Glomerular visceral epithelial cell (primary cell): ENCODE measurements at regions not wholly inside any gene's neighbourhood (a gene's known extent, or its start where the extent isn't known, plus 50 kb on each side); places are given as distances from the start of the nearest gene placed in this dataset.
"Not testable (repeated sequence)": the region's sequence is repeated elsewhere in the genome, so short reads cannot be mapped to it uniquely, and the experiment has no call there.

Experiments used
- DNase-seq: peaks from one replicate; pipeline ENCODE4 v3.0.0-alpha.2; 2016; ENCODE audit errors: extremely low spot score

DNA sequence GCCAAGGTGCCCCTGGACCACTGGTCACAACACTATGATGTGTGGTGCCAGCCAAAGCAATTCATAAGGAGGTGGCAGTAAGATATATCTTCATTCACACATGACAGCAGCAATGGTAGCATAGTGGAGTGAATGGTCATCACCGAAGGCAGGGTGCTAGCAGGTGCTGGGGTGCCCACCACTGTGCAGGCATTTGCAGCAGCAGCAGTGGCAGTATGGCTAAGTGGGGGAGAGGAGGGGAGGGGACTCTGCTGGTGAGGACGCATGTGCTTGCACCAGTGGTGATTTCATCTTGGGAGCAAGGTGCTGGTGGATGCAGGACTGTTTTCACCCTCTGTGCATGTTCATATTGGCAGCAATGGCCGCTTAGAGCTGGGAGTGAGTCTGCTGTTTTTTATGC, 419.1 kb upstream of the KLHL4 start:
- no peak for DNase-seq

DNA sequence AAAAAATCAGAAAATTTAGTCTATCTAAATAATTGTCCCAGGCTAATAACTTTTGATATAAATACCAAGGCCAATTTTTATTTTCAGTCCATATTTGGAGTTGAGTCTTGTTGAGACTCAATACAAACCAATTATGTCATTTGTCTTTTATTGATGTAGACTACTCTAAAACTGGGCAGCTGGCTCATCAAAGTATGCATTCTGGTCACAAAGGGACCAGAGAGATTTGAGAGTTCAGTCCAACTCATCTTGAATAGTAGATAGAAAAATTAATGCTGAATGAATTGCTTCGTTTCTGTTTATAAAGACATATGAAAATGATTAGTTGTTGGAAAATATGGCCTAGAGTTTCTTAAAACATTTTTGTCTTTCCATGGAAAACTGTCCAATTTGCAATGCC, 412.5 kb upstream of the KLHL4 start:
- DNase-seq = no peak

DNA sequence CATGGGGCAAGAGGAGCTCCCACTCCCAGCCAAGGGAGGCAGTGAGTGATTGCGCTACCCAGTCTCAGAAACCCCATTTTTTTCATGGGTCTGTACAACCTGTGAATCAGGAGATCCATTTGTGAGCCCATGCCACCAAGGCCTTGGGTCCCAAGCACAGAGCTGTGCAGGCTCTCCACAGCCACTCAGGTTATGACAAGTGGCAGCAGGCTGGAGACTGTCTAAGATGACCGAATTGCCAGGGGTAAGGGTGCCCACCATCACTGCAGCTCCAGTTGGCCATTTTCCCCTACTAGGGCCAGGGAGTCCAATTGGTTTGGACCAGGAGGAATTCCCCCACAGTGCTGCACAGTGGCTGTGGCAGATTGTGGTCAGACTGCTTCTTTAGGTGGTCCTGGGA, 407.5 kb upstream of the KLHL4 start:
- no peak for DNase-seq

DNA sequence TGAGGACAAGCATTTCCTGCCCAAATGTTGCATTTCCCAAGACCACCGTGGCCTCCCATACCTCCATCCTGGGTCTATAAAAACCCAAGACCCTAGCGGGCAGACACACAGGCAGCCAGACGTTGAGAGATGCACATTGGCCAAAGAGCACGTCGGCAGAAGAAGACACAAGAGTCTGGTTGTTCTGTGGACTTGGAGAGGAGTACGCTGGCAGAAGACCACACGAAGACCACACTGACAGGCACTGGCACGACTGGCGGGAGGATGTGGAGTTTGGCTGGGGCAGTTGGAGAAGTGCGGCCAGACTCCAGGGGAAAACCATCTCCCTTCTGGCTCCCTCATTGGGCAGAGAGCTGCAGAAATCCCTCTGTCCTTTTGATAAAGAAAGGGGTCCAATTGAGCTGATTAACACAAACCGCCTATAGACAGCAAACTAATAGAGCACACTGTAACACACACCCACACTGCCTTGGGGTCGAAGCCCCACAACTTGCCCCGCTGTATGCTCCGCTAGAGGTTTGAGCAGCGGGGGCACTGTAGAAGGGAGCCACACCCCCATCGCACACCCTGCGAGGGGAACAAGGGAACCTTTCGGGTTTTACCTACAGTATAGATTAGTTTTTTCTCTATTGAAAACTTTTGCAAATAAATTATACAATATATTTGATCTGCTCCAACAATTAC, 376.7 kb upstream of the KLHL4 start:
- DNase-seq = no peak

DNA sequence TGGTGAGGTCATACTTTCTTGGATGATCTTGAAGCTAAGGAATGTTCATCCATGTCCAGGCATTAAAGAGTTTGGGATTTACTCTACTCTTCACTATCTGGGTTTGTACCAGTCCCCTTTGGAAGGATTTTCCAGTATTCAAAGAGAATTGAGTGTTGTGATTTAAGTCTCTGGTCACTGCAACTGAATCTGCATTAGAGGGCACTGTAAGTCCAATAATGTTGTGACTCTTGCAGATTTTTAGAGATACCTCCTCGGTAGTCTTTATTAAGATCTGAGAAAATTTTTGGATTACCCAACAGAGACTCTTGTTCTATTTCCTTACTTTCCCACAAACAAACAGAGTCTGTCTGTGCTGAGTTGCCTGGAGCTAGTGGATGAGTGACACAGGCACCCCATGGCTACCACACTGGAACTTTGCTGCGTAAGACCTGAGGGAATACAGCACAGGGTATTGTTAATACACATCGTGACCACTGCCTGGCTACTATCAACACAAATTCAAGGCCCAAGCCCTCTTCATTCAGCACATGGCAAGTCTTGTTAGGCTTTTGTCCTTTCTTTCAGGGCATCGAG, 357.1 kb upstream of the KLHL4 start:
- no peak for DNase-seq

DNA sequence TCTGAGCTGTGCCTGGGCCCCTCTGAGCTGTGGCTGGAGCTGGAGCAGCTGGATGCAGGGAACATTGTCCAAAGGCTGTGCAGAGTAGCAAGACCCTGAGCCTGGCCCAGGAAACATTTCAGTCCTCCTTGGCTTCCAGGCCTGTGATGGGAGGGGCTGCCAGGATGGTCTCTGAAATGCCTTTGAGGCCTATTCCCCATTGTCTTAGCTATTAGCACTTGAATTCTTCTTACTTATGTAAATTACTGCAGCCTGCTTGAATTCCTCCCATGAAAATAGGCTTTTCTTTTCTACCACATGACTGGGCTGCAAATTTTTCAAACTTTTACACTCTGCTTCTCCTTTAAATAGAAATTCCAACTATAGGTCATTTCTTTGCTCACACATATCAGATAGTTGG, 349.8 kb upstream of the KLHL4 start:
- DNase-seq = no peak

DNA sequence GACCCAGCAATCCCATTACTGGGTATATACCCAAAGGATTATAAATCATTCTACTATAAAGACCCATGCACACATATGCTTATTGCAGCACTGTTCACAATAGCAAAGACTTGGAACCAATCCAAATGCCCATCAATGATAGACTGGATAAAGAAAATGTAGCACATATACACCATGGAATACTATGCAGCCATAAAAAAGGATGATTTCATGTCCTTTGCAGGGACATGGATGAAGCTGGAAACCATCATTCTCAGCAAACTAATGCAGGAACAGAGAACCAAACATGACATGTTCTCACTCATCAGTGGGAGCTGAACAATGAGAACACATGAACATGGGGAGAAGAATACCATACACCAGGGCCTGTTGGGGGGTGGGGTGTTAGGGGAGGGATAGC, 339.6 kb upstream of the KLHL4 start:
- not testable (repeated sequence) for DNase-seq
